ENCODE measurements at regions not wholly inside any gene's neighbourhood (a gene's known extent, or its start where the extent isn't known, plus 50 kb on each side); places are given as distances from the start of the nearest gene placed in this dataset.

- TF ChIP-seq CTCF (IDR thresholded peaks at IDR 0.05) = no peak
- no peak for TF ChIP-seq POLR2A (IDR thresholded peaks at IDR 0.05)
Observed at GRCh38 chr4:96698831-96699230, 858.9 kb downstream of the PDHA2 start.
